ENCODE measurements at regions not wholly inside any gene's neighbourhood (a gene's known extent, or its start where the extent isn't known, plus 50 kb on each side); places are given as distances from the start of the nearest gene placed in this dataset.

GRCh38 chr16:77066896-77067496, 124.0 kb upstream of the MON1B start:
- 65 to 76% (median 67%) methylated on average over 9 of the region's 9 CpGs for WGBS, 3 donors
- Histone ChIP-seq H3K27me3 (no peaks in the 10 kb centered on the region), H3K9me3 (no peaks in the 10 kb centered on the region), H3K27ac (no peak overlapping the region), H3K4me1 (ENCODE audit: insufficient read depth) (no peaks in the 10 kb centered on the region), H3K4me3 (no peak overlapping the region), H3K36me3 (no peaks in the 10 kb centered on the region)
- TF ChIP-seq POLR2A (IDR thresholded peaks at IDR 0.05) (no peak), CTCF (IDR thresholded peaks at IDR 0.05) (no peak), EP300 (IDR thresholded peaks at IDR 0.05) (no peak)
- intact Hi-C loops (cut with DNase I) = no loop called here
- no peak for DNase-seq

GRCh38 chr16:77067900-77068299, 123.1 kb upstream of the MON1B start:
- Histone ChIP-seq H3K4me3 (no peak overlapping the region), H3K9me3 (no peaks in the 10 kb centered on the region), H3K27me3 (no peaks in the 10 kb centered on the region), H3K27ac (no peak overlapping the region), H3K4me1 (ENCODE audit: insufficient read depth) (no peaks in the 10 kb centered on the region), H3K36me3 (no peaks in the 10 kb centered on the region)
- DNase-seq = no peak
- TF ChIP-seq CTCF (IDR thresholded peaks at IDR 0.05) = no peak
- WGBS, 3 donors = 44 to 79% (median 67%) methylated on average over 2 of the region's 2 CpGs
- intact Hi-C loops (cut with DNase I) = no loop called here

GRCh38 chr16:77068402-77068801, 122.6 kb upstream of the MON1B start:
- TF ChIP-seq EP300 (IDR thresholded peaks at IDR 0.05) (no peak), CTCF (IDR thresholded peaks at IDR 0.05) (no peak), POLR2A (IDR thresholded peaks at IDR 0.05) (no peak)

GRCh38 chr16:77069929-77070328, 121.1 kb upstream of the MON1B start:
- Histone ChIP-seq H3K4me3 (no peak overlapping the region), H3K27ac (no peak overlapping the region), H3K36me3 (no peaks in the 10 kb centered on the region), H3K9me3 (no peaks in the 10 kb centered on the region), H3K27me3 (no peaks in the 10 kb centered on the region), H3K4me1 (ENCODE audit: insufficient read depth) (no peaks in the 10 kb centered on the region)
- intact Hi-C loops (cut with DNase I) = no loop called here
- 30 to 55% (median 47%) methylated on average over 2 of the region's 2 CpGs for WGBS, 3 donors
- DNase-seq = no peak
- TF ChIP-seq POLR2A (IDR thresholded peaks at IDR 0.05) (no peak), EP300 (IDR thresholded peaks at IDR 0.05) (no peak), CTCF (IDR thresholded peaks at IDR 0.05) (no peak)

More at GRCh38 chr16:77068402-77068801, 122.6 kb upstream of the MON1B start:
- no peak overlapping the region for H3K27ac ChIP-seq
- no peaks in the 10 kb centered on the region for H3K36me3 ChIP-seq
- H3K4me3 ChIP-seq = no peak overlapping the region
- no peaks in the 10 kb centered on the region for H3K27me3 ChIP-seq
- 64 to 72% (median 64%) methylated on average over 1 of the region's 1 CpG for WGBS, 3 donors
- intact Hi-C loops (cut with DNase I) = no loop called here
- no peak for DNase-seq
- no peaks in the 10 kb centered on the region for H3K4me1 ChIP-seq (ENCODE audit: insufficient read depth)
- no peaks in the 10 kb centered on the region for H3K9me3 ChIP-seq
